Amygdala (tissue), 56 donors: ENCODE measurements at regions not wholly inside any gene's neighbourhood (a gene's known extent, or its start where the extent isn't known, plus 50 kb on each side); places are given as distances from the start of the nearest gene placed in this dataset.

Source experiments
- DNase-seq, 56 donors: peaks; one replicate each; lab custom pipeline; 2025; lab: John Stamatoyannopoulos, UW

GRCh38 chr4:177921715-177922114 lies 479.5 kb upstream of the AGA start:
- no peak for DNase-seq

GRCh38 chr4:177923888-177924287 lies 481.7 kb upstream of the AGA start:
- no peak for DNase-seq

GRCh38 chr4:177937041-177937440 lies 494.8 kb upstream of the AGA start:
- no peak for DNase-seq

- no peak for DNase-seq
These were observed 496.0 kb upstream of the AGA start for GRCh38 chr4:177938226-177938625.

- DNase-seq, result no peak
These were observed 503.0 kb upstream of the AGA start for GRCh38 chr4:177945268-177945667.

- DNase-seq, result no peak
These were observed 505.4 kb upstream of the AGA start for GRCh38 chr4:177947607-177948006.

GRCh38 chr4:177948853-177949252 lies 506.6 kb upstream of the AGA start:
- no peak for DNase-seq

GRCh38 chr4:177951026-177951425 lies 508.8 kb upstream of the AGA start:
- no peak for DNase-seq

GRCh38 chr4:177952723-177953122 lies 510.5 kb upstream of the AGA start:
- DNase-seq, result no peak

GRCh38 chr4:177957596-177958360 lies 515.5 kb upstream of the AGA start:
- DNase-seq, result no peak

GRCh38 chr4:177960566-177960965 lies 518.3 kb upstream of the AGA start:
- no peak for DNase-seq

GRCh38 chr4:177961761-177962380 lies 519.6 kb upstream of the AGA start:
- DNase-seq, result no peak

- DNase-seq, result no peak
These were observed 521.8 kb upstream of the AGA start for GRCh38 chr4:177964061-177964460.

- no peak for DNase-seq
These were observed 522.5 kb upstream of the AGA start for GRCh38 chr4:177964693-177965168.

- DNase-seq, result no peak
These were observed 525.1 kb upstream of the AGA start for GRCh38 chr4:177967328-177967727.

GRCh38 chr4:177968817-177969442 lies 526.7 kb upstream of the AGA start:
- DNase-seq, result no peak

- DNase-seq, result no peak
These were observed 532.2 kb upstream of the AGA start for GRCh38 chr4:177974461-177974860.

- DNase-seq, result no peak
These were observed 533.2 kb upstream of the AGA start for GRCh38 chr4:177975315-177975987.

GRCh38 chr4:177986236-177986635 lies 544.0 kb upstream of the AGA start:
- DNase-seq, result no peak

GRCh38 chr4:177987896-177988295 lies 545.7 kb upstream of the AGA start:
- no peak for DNase-seq

GRCh38 chr4:177989503-177990201 lies 547.4 kb upstream of the AGA start:
- no peak for DNase-seq
